H1 (cell line): ENCODE measurements at regions not wholly inside any gene's neighbourhood (a gene's known extent, or its start where the extent isn't known, plus 50 kb on each side); places are given as distances from the start of the nearest gene placed in this dataset.

Experiments used
- CTCF ChIA-PET: fragments of 300-600 bp; sonication (Branson Sonifier 250); formaldehyde crosslinking; loops from one replicate; lab custom pipeline; 2021; ENCODE audit not compliant: partially characterized antibody; lab: Charles Lee
- POLR2A ChIA-PET: fragments of 300-600 bp; sonication (Branson Sonifier 250); formaldehyde crosslinking; loops from one replicate; lab custom pipeline; 2021; ENCODE audit warnings: inconsistent platforms; ENCODE audit not compliant: partially characterized antibody; lab: Charles Lee
- DNase-seq, 2 experiments: peaks; one replicate each; pipeline versions ENCODE4 v3.0.0 to v3.0.0-alpha.2; 2010 to 2022; ENCODE audit warnings: low spot score in 2 of 2, low read depth in 1 of 2, mixed read lengths in 1 of 2
- FAIRE-seq: peaks from 2 replicates; lab custom pipeline; 2011; peaks lifted over from hg19 to GRCh38; lab: Jason Lieb, UNC
- H2AFZ ChIP-seq: 2 replicates; pipeline ENCODE4 v1.8.1; 2012; ENCODE audit warnings: low read length, inconsistent platforms
- H2AK5ac ChIP-seq: 2 replicates; pipeline ENCODE4 v1.6.1; 2013; ENCODE audit warnings: low read depth, low read length
- H2BK120ac ChIP-seq: replicated peaks from 2 replicates; pipeline ENCODE3; 2013; ENCODE audit warnings: low read depth, low read length, inconsistent platforms
- H2BK12ac ChIP-seq: 2 replicates; pipeline ENCODE4 v1.6.1; 2013; ENCODE audit warnings: low read depth, low read length
- H2BK15ac ChIP-seq: 2 replicates; pipeline ENCODE4 v1.6.1; 2013; ENCODE audit warnings: low read length
- H2BK20ac ChIP-seq: 2 replicates; pipeline ENCODE4 v1.6.1; 2013; ENCODE audit warnings: low read length
- H2BK5ac ChIP-seq: 2 replicates; pipeline ENCODE4 v1.6.1; 2013; ENCODE audit warnings: low read depth, low read length
- H3K14ac ChIP-seq: 2 replicates; pipeline ENCODE4 v1.6.1; 2013; ENCODE audit warnings: inconsistent platforms; ENCODE audit not compliant: insufficient read length
- H3K18ac ChIP-seq: 2 replicates; pipeline ENCODE4 v1.6.1; 2013; ENCODE audit warnings: low read length; ENCODE audit errors: extremely low read depth
- H3K23ac ChIP-seq: 2 replicates; pipeline ENCODE4 v1.6.1; 2013; ENCODE audit warnings: inconsistent platforms; ENCODE audit not compliant: insufficient read length
- H3K23me2 ChIP-seq: 2 replicates; pipeline ENCODE4 v1.6.1; 2013; ENCODE audit warnings: low read depth, low read length
- H3K27ac ChIP-seq: 2 replicates; pipeline ENCODE4 v1.6.1; 2011; ENCODE audit warnings: low read depth, low read length, inconsistent platforms
- H3K27me3 ChIP-seq, 4 experiments: replicated peaks in 1 of 4; 1 replicate in 1 of 4; 2 replicates in 3 of 4; pipeline versions ENCODE4 v1.6.1 to v1.8.1; 2011 to 2013; ENCODE audit warnings: low read length in 3 of 4, mild to moderate bottlenecking in 3 of 4, inconsistent platforms in 2 of 4, mixed read lengths in 2 of 4, moderate library complexity in 1 of 4; ENCODE audit not compliant: control insufficient read depth in 3 of 4, insufficient read depth in 3 of 4; ENCODE audit errors: extremely low read depth in 1 of 4
- H3K36me3 ChIP-seq, 4 experiments: 2 replicates each; pipeline versions ENCODE4 v1.6.1 to v1.8.1; 2011 to 2013; ENCODE audit warnings: mild to moderate bottlenecking in 4 of 4, low read length in 3 of 4, moderate library complexity in 2 of 4, control low read depth in 1 of 4, inconsistent platforms in 1 of 4; ENCODE audit not compliant: insufficient read depth in 4 of 4, control insufficient read depth in 2 of 4
- H3K4ac ChIP-seq: replicated peaks from 2 replicates; pipeline ENCODE3; 2013; ENCODE audit warnings: low read length, low read depth, mixed read lengths, inconsistent platforms; ENCODE audit not compliant: insufficient read length
- H3K4me1 ChIP-seq, 4 experiments: replicated peaks in 1 of 4; 1 replicate in 1 of 4; 2 replicates in 3 of 4; pipeline versions ENCODE4 v1.6.1 to v1.8.1; 2011 to 2013; ENCODE audit warnings: low read length in 3 of 4, inconsistent platforms in 2 of 4, mixed read lengths in 1 of 4; ENCODE audit not compliant: insufficient read depth in 4 of 4, control insufficient read depth in 3 of 4
- H3K4me2 ChIP-seq, 2 experiments: 2 replicates each; pipeline versions ENCODE4 v1.6.1 to v1.8.1; 2011 to 2013; ENCODE audit warnings: low read depth in 2 of 2, low read length in 2 of 2, control low read depth in 1 of 2, inconsistent platforms in 1 of 2, mild to moderate bottlenecking in 1 of 2; ENCODE audit not compliant: insufficient read depth in 1 of 2
- H3K4me3 ChIP-seq, 4 experiments: fragments of 200-600, 300-600 bp in 1 of 4; sonication (generic), shearing (Covaris generic), sonication (Bioruptor Twin) in 1 of 4; 2 replicates each; pipeline versions ENCODE4 v1.5.1 to v1.8.1; 2011 to 2016; ENCODE audit warnings: low read length in 4 of 4, low read depth in 3 of 4, control low read depth in 2 of 4, inconsistent platforms in 2 of 4, mild to moderate bottlenecking in 2 of 4, mixed read lengths in 1 of 4, moderate library complexity in 1 of 4; ENCODE audit not compliant: insufficient read depth in 2 of 4; ENCODE audit errors: extremely low read depth in 1 of 4
- H3K56ac ChIP-seq: replicated peaks from 2 replicates; pipeline ENCODE3; 2013; ENCODE audit warnings: low read depth, mild to moderate bottlenecking, mixed read lengths, low read length, inconsistent platforms; ENCODE audit not compliant: insufficient read length
- H3K79me1 ChIP-seq: 2 replicates; pipeline ENCODE4 v1.6.1; 2013; ENCODE audit warnings: low read depth, low read length, control low read depth
- H3K79me2 ChIP-seq, 2 experiments: 2 replicates each; pipeline versions ENCODE4 v1.6.1 to v1.8.1; 2012 to 2013; ENCODE audit warnings: low read length in 2 of 2, mild to moderate bottlenecking in 2 of 2, inconsistent platforms in 1 of 2; ENCODE audit not compliant: insufficient read depth in 2 of 2, control insufficient read depth in 1 of 2
- H3K9ac ChIP-seq, 4 experiments: replicated peaks in 1 of 4; 1 replicate in 1 of 4; 2 replicates in 3 of 4; pipeline versions ENCODE4 v1.6.1 to v1.8.1; 2011 to 2013; ENCODE audit warnings: low read depth in 3 of 4, low read length in 3 of 4, control low read depth in 2 of 4, mild to moderate bottlenecking in 2 of 4, moderate library complexity in 2 of 4, inconsistent platforms in 1 of 4; ENCODE audit errors: extremely low read depth in 1 of 4
- H3K9me3 ChIP-seq, 2 experiments: 2 replicates each; pipeline versions ENCODE4 v1.6.1 to v1.8.1; 2012 to 2013; ENCODE audit warnings: mild to moderate bottlenecking in 2 of 2, moderate library complexity in 2 of 2, control low read depth in 1 of 2, inconsistent platforms in 1 of 2, low read depth in 1 of 2, low read length in 1 of 2, mixed read lengths in 1 of 2; ENCODE audit not compliant: insufficient read depth in 2 of 2
- H4K20me1 ChIP-seq, 2 experiments: replicated peaks in 1 of 2; 2 replicates each; pipeline versions ENCODE3 to v1.8.1; 2011 to 2013; ENCODE audit warnings: inconsistent platforms in 2 of 2, low read length in 2 of 2, mild to moderate bottlenecking in 1 of 2; ENCODE audit not compliant: insufficient read depth in 2 of 2, control insufficient read depth in 1 of 2
- H4K5ac ChIP-seq: 2 replicates; pipeline ENCODE4 v1.6.1; 2013; ENCODE audit warnings: low read length, low read depth, mixed read lengths, inconsistent platforms; ENCODE audit not compliant: insufficient read length
- H4K8ac ChIP-seq: 2 replicates; pipeline ENCODE4 v1.8.0; 2013; ENCODE audit warnings: mild to moderate bottlenecking, moderate library complexity, low read length, inconsistent platforms; ENCODE audit not compliant: insufficient read depth; ENCODE audit errors: extremely low read depth
- H4K91ac ChIP-seq: replicated peaks from 2 replicates; pipeline ENCODE3; 2013; ENCODE audit warnings: low read length, mixed read lengths, inconsistent platforms; ENCODE audit not compliant: insufficient read length
- ASH2L ChIP-seq: fragments of 200-600, 300-600 bp; sonication (generic); IDR thresholded peaks from one replicate; pipeline ENCODE4 v1.7.1; 2017; ENCODE audit warnings: low read length
- GTF2F1 ChIP-seq: IDR thresholded peaks from 2 replicates; pipeline ENCODE4 v1.6.1; 2012; ENCODE audit warnings: low read depth, low read length, improper control_type of control experiment, borderline replicate concordance
- KDM4A ChIP-seq: IDR thresholded peaks from one replicate; pipeline ENCODE4 v1.7.1; 2012; ENCODE audit warnings: low read depth, mild to moderate bottlenecking, moderate library complexity, low read length, inconsistent platforms; ENCODE audit not compliant: severe bottlenecking
- KDM5A ChIP-seq: fragments of 200-600 bp; IDR thresholded peaks from 2 replicates; pipeline ENCODE4 v1.7.1; 2012; ENCODE audit warnings: mild to moderate bottlenecking, low read length, inconsistent platforms, mixed read lengths
- NRF1 ChIP-seq: IDR thresholded peaks from 2 replicates; pipeline ENCODE4 v1.6.1; 2011; ENCODE audit warnings: mild to moderate bottlenecking, low read depth, low read length, improper control_type of control experiment
- RFX5 ChIP-seq: IDR thresholded peaks from 2 replicates; pipeline ENCODE4 v1.6.1; 2011; ENCODE audit warnings: low read depth, low read length, improper control_type of control experiment, borderline replicate concordance
- SIX5 ChIP-seq: IDR thresholded peaks from 2 replicates; pipeline ENCODE4 v1.6.1; 2011; ENCODE audit warnings: mild to moderate bottlenecking, low read depth, low read length
- SP1 ChIP-seq: IDR thresholded peaks from 2 replicates; pipeline ENCODE4 v1.6.1; 2011; ENCODE audit warnings: low read depth, low read length
- SP2 ChIP-seq: IDR thresholded peaks from 2 replicates; pipeline ENCODE4 v1.6.1; 2012; ENCODE audit warnings: mild to moderate bottlenecking, low read length, inconsistent platforms
- TAF7 ChIP-seq: optimal IDR thresholded peaks from 2 replicates; pipeline ENCODE3; 2011; ENCODE audit warnings: low read depth, mild to moderate bottlenecking, inconsistent platforms, low read length, moderate library complexity, borderline replicate concordance
- WGBS, 2 experiments: shearing (Covaris generic) in 1 of 2; methylation state at CpG; one replicate each; pipeline versions ENCODE4 v1.1.6 to v1.1.7; 2013 to 2015; ENCODE audit warnings: low lambda C conversion rate in 2 of 2, mixed read lengths in 2 of 2, inconsistent platforms in 1 of 2, low coverage in 1 of 2, missing lambda C conversion rate in 1 of 2; ENCODE audit not compliant: insufficient replicate concordance in 2 of 2, insufficient coverage in 1 of 2, insufficient read length in 1 of 2; ENCODE audit errors: extremely low coverage in 1 of 2, missing lambda C conversion rate in 1 of 2; 5-methylcytosine and 5-hydroxymethylcytosine counted together

DNA sequence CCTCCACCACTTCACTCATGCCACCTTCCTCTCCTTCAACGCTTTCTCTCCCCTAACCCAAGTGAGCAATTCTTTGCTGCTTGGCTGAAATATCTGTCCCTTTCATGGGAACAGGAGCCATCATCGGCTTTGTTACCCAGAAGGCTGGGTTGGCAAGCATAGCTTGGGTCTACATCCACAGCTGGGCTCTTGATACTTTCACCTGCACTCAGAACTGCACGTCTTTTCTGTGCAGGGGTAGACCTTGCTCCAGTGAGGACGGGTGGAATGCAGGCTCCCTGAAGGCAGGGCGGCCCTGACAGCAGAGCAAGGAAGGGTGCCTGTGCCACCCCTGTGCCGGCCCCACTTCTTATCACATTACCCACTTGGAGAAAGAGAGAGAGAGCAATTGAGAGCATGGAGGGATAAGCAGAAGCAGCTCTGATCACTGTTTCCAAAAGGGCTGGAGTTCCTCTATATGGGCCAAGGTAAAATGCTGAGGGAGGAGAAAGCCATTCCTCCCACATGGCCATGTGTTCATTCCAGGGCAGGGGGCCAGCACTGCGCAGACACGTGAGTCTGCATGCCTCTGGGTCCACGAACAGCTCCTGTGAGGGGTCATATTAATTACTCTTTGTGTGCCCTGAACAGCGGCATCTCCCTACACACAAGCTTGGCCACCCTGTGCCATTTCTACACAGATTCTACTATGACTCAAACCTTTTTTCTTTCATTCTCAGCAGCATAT lies 181.8 kb downstream of the BUD13 start:
- CTCF ChIA-PET, result interaction anchor here (1.0 kb wide), 1 partner anchor 14 kb away, joined by 3 read pairs; no protein-coding TSS in a partner anchor
- WGBS, 2 experiments, result 91% methylated on average over 10 of the region's 10 CpGs; no CpG with 5 or more reads in 1 of the 2 experiments
- FAIRE-seq, result no peak

More for the DNA sequence above, 181.8 kb downstream of the BUD13 start:
- no peak overlapping the region for H3K4ac ChIP-seq
- no peak overlapping the region for H3K23ac ChIP-seq
- no peak overlapping the region for H4K91ac ChIP-seq
- H2BK5ac ChIP-seq, result no peak overlapping the region
- no peak overlapping the region for H2BK20ac ChIP-seq
- no peak for DNase-seq
- no peak overlapping the region for H3K27ac ChIP-seq
- H3K79me2 ChIP-seq, result no peaks in the 10 kb centered on the region
- H4K8ac ChIP-seq, result no peak overlapping the region
- H3K27me3 ChIP-seq, result peaks cover 0 to 6% (median 3%) of the 10 kb centered on the region in 4 experiments; a peak in 4 of 7 replicates
- H4K20me1 ChIP-seq, result no peaks in the 10 kb centered on the region
- no peak overlapping the region for H2BK15ac ChIP-seq
- no peak overlapping the region for H3K56ac ChIP-seq
- H3K4me1 ChIP-seq, result no peaks in the 10 kb centered on the region
- no peak overlapping the region for H2AK5ac ChIP-seq
- no peak overlapping the region for H2BK12ac ChIP-seq
- no peak overlapping the region for H3K4me2 ChIP-seq
- no peaks in the 10 kb centered on the region for H3K36me3 ChIP-seq
- H2AFZ ChIP-seq, result no peak overlapping the region
- no peaks in the 10 kb centered on the region for H3K79me1 ChIP-seq
- TF ChIP-seq ASH2L, result no peak
- no peak for TF ChIP-seq SIX5
- no peak for TF ChIP-seq SP2
- TF ChIP-seq NRF1, result no peak
- TF ChIP-seq RFX5, result no peak
- no peak for TF ChIP-seq KDM5A
- no peak for TF ChIP-seq TAF7
- no peak for TF ChIP-seq KDM4A
- TF ChIP-seq SP1, result no peak
- no peak for TF ChIP-seq GTF2F1
- no peak overlapping the region for H3K4me3 ChIP-seq
- no peak overlapping the region for H3K14ac ChIP-seq
- no peak overlapping the region for H4K5ac ChIP-seq
- no peak overlapping the region for H2BK120ac ChIP-seq
- H3K18ac ChIP-seq, result no peak overlapping the region
- H3K9ac ChIP-seq, result no peak overlapping the region
- H3K23me2 ChIP-seq, result no peaks in the 10 kb centered on the region
- POLR2A ChIA-PET, result interaction anchor here (0.9 kb wide), 1 partner anchor 10 kb away, joined by 3 read pairs; no protein-coding TSS in a partner anchor
- no peaks in the 10 kb centered on the region for H3K9me3 ChIP-seq
